Liver (tissue), 8 donors: ENCODE measurements at regions not wholly inside any gene's neighbourhood (a gene's known extent, or its start where the extent isn't known, plus 50 kb on each side); places are given as distances from the start of the nearest gene placed in this dataset.

Source experiments
- DNase-seq: peaks from one replicate; pipeline ENCODE4 v3.0.0-alpha.2; 2017; ENCODE audit warnings: low spot score
- H3K27ac ChIP-seq, 2 donors: one replicate each; pipeline ENCODE4 v1.7.0; 2013; ENCODE audit warnings: inconsistent platforms in 2 of 2, low read length in 2 of 2, control low read depth in 1 of 2, low read depth in 1 of 2, mild to moderate bottlenecking in 1 of 2
- H3K27me3 ChIP-seq, 4 donors: one replicate each; pipeline versions ENCODE4 v1.6.1 to v1.7.0; 2013; ENCODE audit warnings: low read length in 3 of 4, inconsistent platforms in 1 of 4, mild to moderate bottlenecking in 1 of 4, moderate library complexity in 1 of 4; ENCODE audit not compliant: control insufficient read depth in 4 of 4, insufficient read depth in 4 of 4
- H3K36me3 ChIP-seq, 4 donors: one replicate each; pipeline versions ENCODE4 v1.6.1 to v1.7.0; 2013; ENCODE audit warnings: low read length in 3 of 4, mild to moderate bottlenecking in 3 of 4, low read depth in 1 of 4, moderate library complexity in 1 of 4; ENCODE audit not compliant: control insufficient read depth in 4 of 4, insufficient read depth in 3 of 4
- H3K4me1 ChIP-seq, 4 donors: one replicate each; pipeline versions ENCODE4 v1.6.1 to v1.7.0; 2013; ENCODE audit warnings: low read length in 3 of 4, mild to moderate bottlenecking in 3 of 4, moderate library complexity in 1 of 4; ENCODE audit not compliant: control insufficient read depth in 4 of 4, insufficient read depth in 4 of 4
- H3K4me3 ChIP-seq, 3 donors: one replicate each; pipeline versions ENCODE4 v1.6.1 to v1.7.0; 2013; ENCODE audit warnings: low read length in 3 of 3, control low read depth in 1 of 3, low read depth in 1 of 3, mild to moderate bottlenecking in 1 of 3
- H3K9ac ChIP-seq, 2 donors: one replicate each; pipeline ENCODE4 v1.7.0; 2013; ENCODE audit warnings: low read length in 2 of 2, mild to moderate bottlenecking in 2 of 2, moderate library complexity in 2 of 2, control low read depth in 1 of 2, low read depth in 1 of 2
- H3K9me3 ChIP-seq, 4 donors: one replicate each; pipeline versions ENCODE4 v1.6.1 to v1.7.0; 2013; ENCODE audit warnings: low read length in 3 of 4; ENCODE audit not compliant: control insufficient read depth in 4 of 4
- ATF3 ChIP-seq: IDR thresholded peaks from 2 replicates; pipeline ENCODE4 v1.6.1; 2016; ENCODE audit warnings: antibody characterized with exemption
- CTCF ChIP-seq: fragments of 150-350 bp; IDR thresholded peaks from 2 replicates; pipeline ENCODE4 v1.5.1; 2017; ENCODE audit warnings: improper control_type of control experiment, low read depth, low read length; ENCODE audit not compliant: missing input control
- EGR1 ChIP-seq, 2 donors: IDR thresholded peaks; 2 replicates each; pipeline ENCODE4 v1.6.1; 2016 to 2018; ENCODE audit warnings: antibody characterized with exemption in 2 of 2, low read depth in 2 of 2
- FOXA1 ChIP-seq: IDR thresholded peaks from 2 replicates; pipeline ENCODE4 v1.6.1; 2016; ENCODE audit warnings: antibody characterized with exemption
- FOXA2 ChIP-seq: IDR thresholded peaks from 2 replicates; pipeline ENCODE4 v1.6.1; 2016; ENCODE audit warnings: antibody characterized with exemption
- GABPA ChIP-seq, 2 donors: IDR thresholded peaks in 1 of 2; conservative IDR thresholded peaks in 1 of 2; 2 replicates each; pipeline ENCODE4 v1.6.1; 2016; ENCODE audit warnings: antibody characterized with exemption in 2 of 2, mild to moderate bottlenecking in 1 of 2, moderate library complexity in 1 of 2
- HNF4A ChIP-seq, 2 donors: conservative IDR thresholded peaks; 2 replicates each; pipeline ENCODE4 v1.6.1; 2016; ENCODE audit warnings: antibody characterized with exemption in 2 of 2, mild to moderate bottlenecking in 2 of 2
- HNF4G ChIP-seq: IDR thresholded peaks from 2 replicates; pipeline ENCODE4 v1.6.1; 2016; ENCODE audit warnings: antibody characterized with exemption
- JUND ChIP-seq, 2 donors: IDR thresholded peaks; 2 replicates each; pipeline ENCODE4 v1.6.1; 2016; ENCODE audit warnings: antibody characterized with exemption in 2 of 2
- MAX ChIP-seq: IDR thresholded peaks from 2 replicates; pipeline ENCODE4 v1.6.1; 2016; ENCODE audit warnings: antibody characterized with exemption
- NR2F2 ChIP-seq: IDR thresholded peaks from 2 replicates; pipeline ENCODE4 v1.6.1; 2016; ENCODE audit warnings: antibody characterized with exemption
- RAD21 ChIP-seq, 2 donors: IDR thresholded peaks; 2 replicates each; pipeline ENCODE4 v1.6.1; 2016; ENCODE audit warnings: antibody characterized with exemption in 2 of 2, mild to moderate bottlenecking in 2 of 2
- REST ChIP-seq: IDR thresholded peaks from 2 replicates; pipeline ENCODE4 v1.6.1; 2016; ENCODE audit warnings: antibody characterized with exemption, mild to moderate bottlenecking
- RXRA ChIP-seq, 2 donors: IDR thresholded peaks; 2 replicates each; pipeline ENCODE4 v1.6.1; 2017 to 2018; ENCODE audit warnings: antibody characterized with exemption in 2 of 2, mild to moderate bottlenecking in 1 of 2
- SP1 ChIP-seq: IDR thresholded peaks from 2 replicates; pipeline ENCODE4 v1.6.1; 2018; ENCODE audit warnings: antibody characterized with exemption, mild to moderate bottlenecking
- TAF1 ChIP-seq: conservative IDR thresholded peaks from 2 replicates; pipeline ENCODE4 v1.6.1; 2016; ENCODE audit warnings: antibody characterized with exemption, mild to moderate bottlenecking
- YY1 ChIP-seq: IDR thresholded peaks from 2 replicates; pipeline ENCODE4 v1.6.1; 2016; ENCODE audit warnings: antibody characterized with exemption, mild to moderate bottlenecking
- ZBTB33 ChIP-seq: IDR thresholded peaks from 2 replicates; pipeline ENCODE4 v1.6.1; 2016; ENCODE audit warnings: antibody characterized with exemption
- WGBS: extraction: QIAGEN DNeasy Blood & Tissue Kit; methylation state at CpG from one replicate; pipeline ENCODE4 v1.1.7; 2013; 5-methylcytosine and 5-hydroxymethylcytosine counted together
- donor health status: healthy.
- donor health status: healthy.
- donor health status: healthy.
- donor health status: healthy.
- donor health status: healthy.

GRCh38 chr6:125679128-125679527, 70.3 kb upstream of the HEY2 start:
- DNase-seq: no peak
- H3K9ac ChIP-seq: no peak overlapping the region
- H3K4me3 ChIP-seq: no peak overlapping the region
- H3K27me3 ChIP-seq: no peaks in the 10 kb centered on the region
- H3K4me1 ChIP-seq: no peaks in the 10 kb centered on the region
- TF ChIP-seq RXRA (IDR thresholded peaks at IDR 0.05) (no peak), JUND (IDR thresholded peaks at IDR 0.05) (no peak), ATF3 (no peak), SP1 (no peak), HNF4G (no peak)
- 78% methylated on average over 4 of the region's 4 CpGs for WGBS
- peaks cover 3 to 8% (median 3%) of the 10 kb centered on the region in 4 donors for H3K9me3 ChIP-seq
- no peaks in the 10 kb centered on the region for H3K36me3 ChIP-seq
- H3K27ac ChIP-seq: no peak overlapping the region

GRCh38 chr6:125679651-125680050, 69.8 kb upstream of the HEY2 start:
- Histone ChIP-seq H3K9ac (no peak overlapping the region), H3K27ac (no peak overlapping the region), H3K4me3 (no peak overlapping the region), H3K27me3 (no peaks in the 10 kb centered on the region), H3K36me3 (no peaks in the 10 kb centered on the region), H3K4me1 (no peaks in the 10 kb centered on the region), H3K9me3 (peaks cover 3 to 8% (median 3%) of the 10 kb centered on the region in 4 donors)
- no peak for TF ChIP-seq JUND (IDR thresholded peaks at IDR 0.05)
- no peak for TF ChIP-seq NR2F2
- TF ChIP-seq ATF3: no peak
- no peak for TF ChIP-seq CTCF
- no peak for TF ChIP-seq RAD21 (IDR thresholded peaks at IDR 0.05)
- TF ChIP-seq HNF4A (conservative IDR thresholded peaks at IDR 0.05): no peak
- TF ChIP-seq HNF4G: no peak
- TF ChIP-seq MAX: no peak
- TF ChIP-seq ZBTB33: no peak
- TF ChIP-seq REST: no peak
- TF ChIP-seq EGR1 (IDR thresholded peaks at IDR 0.05; ENCODE audit: low read depth in 2 of 2): no peak
- no peak for TF ChIP-seq YY1
- TF ChIP-seq RXRA (IDR thresholded peaks at IDR 0.05): no peak
- no peak for TF ChIP-seq SP1
- no peak for TF ChIP-seq GABPA (IDR thresholded peaks at IDR 0.05 in 1 of 2, conservative IDR thresholded peaks at IDR 0.05 in 1 of 2)
- TF ChIP-seq TAF1: no peak
- TF ChIP-seq FOXA2: no peak
- no peak for TF ChIP-seq FOXA1
- 75% methylated on average over 2 of the region's 2 CpGs for WGBS
- DNase-seq: no peak
